AG09309 (cell line): ENCODE measurements at regions not wholly inside any gene's neighbourhood (a gene's known extent, or its start where the extent isn't known, plus 50 kb on each side); places are given as distances from the start of the nearest gene placed in this dataset.

Experiments used
- DNase-seq: peaks from one replicate; pipeline ENCODE4 v3.0.0-alpha.2; 2010; ENCODE audit warnings: low read depth
- H3K4me3 ChIP-seq: 2 replicates; pipeline ENCODE4 v1.5.1; 2011; ENCODE audit warnings: mild to moderate bottlenecking, low read depth, low read length, moderate library complexity; ENCODE audit not compliant: control insufficient read depth
- CTCF ChIP-seq: IDR thresholded peaks from 2 replicates; pipeline ENCODE4 v1.5.1; 2011; ENCODE audit warnings: mild to moderate bottlenecking, low read depth, low read length, inconsistent platforms; ENCODE audit not compliant: insufficient read depth, control insufficient read depth; ENCODE audit errors: missing control alignments

GRCh38 chr1:55831759-55832158 is 616.6 kb upstream of the USP24 start:
- no peak for DNase-seq
- H3K4me3 ChIP-seq: no peak overlapping the region
- TF ChIP-seq CTCF: no peak

GRCh38 chr1:55828044-55828443 is 612.9 kb upstream of the USP24 start:
- DNase-seq: no peak
- H3K4me3 ChIP-seq: no peak overlapping the region
- no peak for TF ChIP-seq CTCF

- H3K4me3 ChIP-seq: no peak overlapping the region
- DNase-seq: peak; percentile 95
- no peak for TF ChIP-seq CTCF
These were observed 612.2 kb upstream of the USP24 start for GRCh38 chr1:55827350-55827749.

GRCh38 chr1:55826381-55827080 is 611.4 kb upstream of the USP24 start:
- no peak for DNase-seq
- TF ChIP-seq CTCF: no peak
- no peak overlapping the region for H3K4me3 ChIP-seq

GRCh38 chr1:55825461-55825860 is 610.3 kb upstream of the USP24 start:
- no peak for TF ChIP-seq CTCF
- H3K4me3 ChIP-seq: no peak overlapping the region
- no peak for DNase-seq

GRCh38 chr1:55824251-55824640 is 609.1 kb upstream of the USP24 start:
- no peak overlapping the region for H3K4me3 ChIP-seq
- no peak for TF ChIP-seq CTCF
- no peak for DNase-seq
